ENCODE measurements at regions not wholly inside any gene's neighbourhood (a gene's known extent, or its start where the extent isn't known, plus 50 kb on each side); places are given as distances from the start of the nearest gene placed in this dataset.

GRCh38 chr5:147036691-147037245, 158.2 kb upstream of the PPP2R2B start:
- Histone ChIP-seq H3K9me3 (no peaks in the 10 kb centered on the region), H3K4me2 (no peak overlapping the region), H3K27ac (no peak overlapping the region), H3K4me1 (no peaks in the 10 kb centered on the region), H3K4me3 (no peak overlapping the region)
- TF ChIP-seq CBX2 (IDR thresholded peaks at IDR 0.05; ENCODE audit: borderline replicate concordance, low read depth) = no peak
- no peak for TF ChIP-seq RCOR1 (IDR thresholded peaks at IDR 0.05; ENCODE audit: low read depth, low read length)
- no peak for TF ChIP-seq JUN (IDR thresholded peaks at IDR 0.05)
- no peak for TF ChIP-seq POLR2A (IDR thresholded peaks at IDR 0.05; ENCODE audit: low read length)
- no peak for TF ChIP-seq RNF2 (IDR thresholded peaks at IDR 0.05; ENCODE audit: borderline replicate concordance, low read depth)
- TF ChIP-seq PHF8 (IDR thresholded peaks at IDR 0.05; ENCODE audit: borderline replicate concordance, low read depth) = no peak
- TF ChIP-seq ZC3H11A (IDR thresholded peaks at IDR 0.05) = no peak
- TF ChIP-seq ESRRA (IDR thresholded peaks at IDR 0.05; ENCODE audit: borderline replicate concordance, low read length) = no peak
- TF ChIP-seq CTCF (IDR thresholded peaks at IDR 0.05) = no peak
- no peak for TF ChIP-seq HES2 (IDR thresholded peaks at IDR 0.05)
- no peak for TF ChIP-seq RARB (CRISPR knock-in tag; IDR thresholded peaks at IDR 0.05)
- TF ChIP-seq HOXB5 (CRISPR knock-in tag; IDR thresholded peaks at IDR 0.05) = no peak
- no peak for TF ChIP-seq EP300 (IDR thresholded peaks at IDR 0.05)
- TF ChIP-seq ZFP36 (IDR thresholded peaks at IDR 0.05; ENCODE audit: borderline replicate concordance, partially characterized antibody) = no peak
- TF ChIP-seq FOSL2 (IDR thresholded peaks at IDR 0.05) = no peak
- TF ChIP-seq FOSL2 (CRISPR knock-in tag; IDR thresholded peaks at IDR 0.05) = no peak
- TF ChIP-seq EHMT2 (IDR thresholded peaks at IDR 0.05; ENCODE audit: low read depth) = no peak
- no peak for TF ChIP-seq NFE2L2 (conservative IDR thresholded peaks at IDR 0.05; ENCODE audit: low read length)
- WGBS (ENCODE audit: missing lambda C conversion rate) = 2% methylated on average over 4 of the region's 4 CpGs
- POLR2A ChIA-PET = no interaction called here
- ATAC-seq (no peak), FAIRE-seq (no peak), DNase-seq (ENCODE audit: low read depth in 1 of 2, low spot score in 1 of 2) (no peak)
- CTCF ChIA-PET = interaction anchor here (0.8 to 1.0 kb wide), 2 partner anchors 9 to 503 kb away, joined by 3 read pairs; no protein-coding TSS in a partner anchor

- no peaks in the 10 kb centered on the region for H3K9me3 ChIP-seq
- FAIRE-seq = no peak
- POLR2A ChIA-PET = no interaction called here
- no peaks in the 10 kb centered on the region for H3K4me1 ChIP-seq
- CTCF ChIA-PET = interaction anchor here (0.8 to 1.0 kb wide), 2 partner anchors 8 to 504 kb away, joined by 3 read pairs; no protein-coding TSS in a partner anchor
- no peak for DNase-seq (ENCODE audit: low read depth in 1 of 2, low spot score in 1 of 2)
- no peak overlapping the region for H3K4me2 ChIP-seq
- no peak for ATAC-seq
- TF ChIP-seq HOXB13 (CRISPR knock-in tag; IDR thresholded peaks at IDR 0.05; ENCODE audit: low read depth) (no peak), NFE2L2 (conservative IDR thresholded peaks at IDR 0.05; ENCODE audit: low read length) (no peak), CHD4 (IDR thresholded peaks at IDR 0.05; ENCODE audit: borderline replicate concordance) (no peak), MAX (IDR thresholded peaks at IDR 0.05) (no peak), RNF2 (IDR thresholded peaks at IDR 0.05; ENCODE audit: borderline replicate concordance, low read depth) (no peak), POLR2AphosphoS2 (conservative IDR thresholded peaks at IDR 0.05; ENCODE audit: low read length) (no peak), MAFK (IDR thresholded peaks at IDR 0.05; ENCODE audit: partially characterized antibody) (no peak), TFCP2L1 (CRISPR knock-in tag; IDR thresholded peaks at IDR 0.05) (no peak), RCOR1 (IDR thresholded peaks at IDR 0.05; ENCODE audit: low read depth, low read length) (no peak)
- no peak overlapping the region for H3K27ac ChIP-seq
- WGBS (ENCODE audit: missing lambda C conversion rate) = 2% methylated on average over 3 of the region's 3 CpGs
- no peak overlapping the region for H3K4me3 ChIP-seq
Measured at GRCh38 chr5:147037515-147038205, 159.1 kb upstream of the PPP2R2B start.
